CD4-positive, alpha-beta T cell treated with Interleukin-15 for 1 hour (primary cell): ENCODE measurements at regions not wholly inside any gene's neighbourhood (a gene's known extent, or its start where the extent isn't known, plus 50 kb on each side); places are given as distances from the start of the nearest gene placed in this dataset.
"Not testable (repeated sequence)": the region's sequence is repeated elsewhere in the genome, so short reads cannot be mapped to it uniquely, and the experiment has no call there.

Experiments
- DNase-seq: peaks from one replicate; pipeline ENCODE4 v3.0.0-alpha.2; 2020

GRCh38 chr6:144952456-144953240 lies 667.5 kb downstream of the UTRN start:
- no peak for DNase-seq

GRCh38 chr6:144953552-144954240 lies 668.6 kb downstream of the UTRN start:
- DNase-seq: no peak

- DNase-seq: no peak
Measured at GRCh38 chr6:144954241-144954556, 669.1 kb downstream of the UTRN start.

- no peak for DNase-seq
Measured at GRCh38 chr6:144955392-144955791, 670.3 kb downstream of the UTRN start.

- no peak for DNase-seq
Measured at GRCh38 chr6:144955859-144956258, 670.7 kb downstream of the UTRN start.

- not testable (repeated sequence) for DNase-seq
Measured at GRCh38 chr6:144956697-144957096, 671.6 kb downstream of the UTRN start.

GRCh38 chr6:144957236-144957937 lies 672.3 kb downstream of the UTRN start:
- DNase-seq: no peak

GRCh38 chr6:144969154-144969553 lies 684.0 kb downstream of the UTRN start:
- DNase-seq: no peak

- no peak for DNase-seq
Measured at GRCh38 chr6:144969602-144970272, 684.6 kb downstream of the UTRN start.

- not testable (repeated sequence) for DNase-seq
Measured at GRCh38 chr6:144977250-144977864, 692.2 kb downstream of the UTRN start.

GRCh38 chr6:144978208-144978607 lies 693.1 kb downstream of the UTRN start:
- DNase-seq: no peak

GRCh38 chr6:144986271-144986670 lies 701.1 kb downstream of the UTRN start:
- DNase-seq: no peak

- DNase-seq: no peak
Measured at GRCh38 chr6:144989319-144990107, 704.4 kb downstream of the UTRN start.

GRCh38 chr6:144990784-144991183 lies 705.6 kb downstream of the UTRN start:
- no peak for DNase-seq

GRCh38 chr6:144993870-144994269 lies 708.7 kb downstream of the UTRN start:
- DNase-seq: no peak

GRCh38 chr6:144997996-144998395 lies 712.9 kb downstream of the UTRN start:
- DNase-seq: no peak

GRCh38 chr6:144999127-144999526 lies 714.0 kb downstream of the UTRN start:
- no peak for DNase-seq

- DNase-seq: no peak
Measured at GRCh38 chr6:145003145-145003544, 718.0 kb downstream of the UTRN start.

GRCh38 chr6:145006914-145007313 lies 721.8 kb downstream of the UTRN start:
- no peak for DNase-seq

- DNase-seq: no peak
Measured at GRCh38 chr6:145008715-145009114, 723.6 kb downstream of the UTRN start.

- DNase-seq: no peak
Measured at GRCh38 chr6:145009711-145010110, 724.6 kb downstream of the UTRN start.

- DNase-seq: no peak
Measured at GRCh38 chr6:145012039-145012662, 723.2 kb downstream of the EPM2A start.
